MCF 10A (cell line): ENCODE measurements at regions not wholly inside any gene's neighbourhood (a gene's known extent, or its start where the extent isn't known, plus 50 kb on each side); places are given as distances from the start of the nearest gene placed in this dataset.

Experiments
- BruUV-seq: library from RNA; stranded (reverse); fragments of 400-500 nt; replicated peaks from 2 replicates; lab custom pipeline; 2021; lab: Mats Ljungman, UMichigan
- CTCF ChIA-PET: fragments of 300-600 bp; sonication (Branson Sonifier 250); formaldehyde crosslinking; extraction: SDS; loops from one replicate; lab custom pipeline; 2021; ENCODE audit warnings: antibody characterized with exemption, inconsistent platforms; lab: Yijun Ruan, JAX
- POLR2A ChIA-PET: fragments of 300-600, 350-650 bp; sonication (Branson Sonifier 250); formaldehyde crosslinking; extraction: SDS; loops from one replicate; lab custom pipeline; 2020; ENCODE audit warnings: antibody characterized with exemption, inconsistent platforms; lab: Yijun Ruan, JAX
- DNase-seq: peaks from one replicate; pipeline ENCODE4 v3.0.0-alpha.2; 2018; ENCODE audit not compliant: unreplicated experiment
- H3K27ac Mint-ChIP-seq: one replicate; pipeline ENCODE4 v1.8.0; 2022; ENCODE audit warnings: mild to moderate bottlenecking, low read depth, mixed read lengths; ENCODE audit not compliant: unreplicated experiment
- H3K27me3 Mint-ChIP-seq: one replicate; pipeline ENCODE4 v1.8.0; 2022; ENCODE audit warnings: mixed read lengths; ENCODE audit not compliant: insufficient read depth, unreplicated experiment
- H3K36me3 Mint-ChIP-seq: one replicate; pipeline ENCODE4 v1.8.0; 2022; ENCODE audit warnings: mild to moderate bottlenecking, moderate library complexity, mixed read lengths; ENCODE audit not compliant: insufficient read depth, unreplicated experiment
- H3K4me1 Mint-ChIP-seq: one replicate; pipeline ENCODE4 v1.8.0; 2022; ENCODE audit warnings: mixed read lengths; ENCODE audit not compliant: insufficient read depth, unreplicated experiment
- H3K4me3 Mint-ChIP-seq: one replicate; pipeline ENCODE4 v1.8.0; 2022; ENCODE audit warnings: mild to moderate bottlenecking, moderate library complexity, mixed read lengths; ENCODE audit not compliant: unreplicated experiment
- H3K9me3 Mint-ChIP-seq: one replicate; pipeline ENCODE4 v1.8.0; 2022; ENCODE audit warnings: mixed read lengths; ENCODE audit not compliant: unreplicated experiment
- CTCF ChIP-seq: fragments of 200-600 bp; IDR thresholded peaks from one replicate; pipeline ENCODE4 v1.8.0; 2022; ENCODE audit warnings: antibody characterized with exemption, mild to moderate bottlenecking; ENCODE audit not compliant: unreplicated experiment
- intact Hi-C: fragments of 100-400 bp; cut with micrococcal nuclease; formaldehyde crosslinking; loops from 2 replicates; pipeline ENCODE4 v1.14.1; 2022

DNA sequence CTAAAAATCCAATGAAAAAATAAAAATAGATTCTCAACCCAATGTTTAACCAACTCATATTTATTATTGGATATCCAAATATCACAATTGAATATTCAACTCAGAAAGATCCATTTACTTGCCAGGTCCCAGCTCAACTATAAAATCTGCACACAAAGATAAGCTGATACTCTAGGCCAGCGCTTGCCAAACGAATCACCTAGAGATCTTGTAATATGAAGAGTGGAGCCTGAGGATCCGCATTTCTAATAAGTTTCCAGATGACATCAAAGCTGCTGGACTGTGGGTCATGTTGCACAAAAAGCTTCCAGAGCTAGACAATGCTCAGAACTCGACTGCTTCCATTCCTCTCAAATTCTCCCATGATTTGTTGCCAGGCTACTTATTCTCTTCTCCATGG lies 51.7 kb upstream of the HSF2 start:
- intact Hi-C loops, result no loop called here
- no peak for DNase-seq
- no peaks in the 10 kb centered on the region for H3K4me1 Mint-ChIP-seq

More for the DNA sequence above, 51.7 kb upstream of the HSF2 start:
- TF ChIP-seq CTCF, result no peak
- ChIA-PET CTCF (interaction anchor here (0.6 kb wide), 2 partner anchors 955 to 1366 kb away, joined by 3 read pairs; no protein-coding TSS in a partner anchor), POLR2A (no interaction called here)
- no peaks in the 10 kb centered on the region for H3K36me3 Mint-ChIP-seq
- no peak overlapping the region for H3K27ac Mint-ChIP-seq
- no peak overlapping the region for H3K4me3 Mint-ChIP-seq
- peaks cover 95% of the 10 kb centered on the region for H3K27me3 Mint-ChIP-seq
- H3K9me3 Mint-ChIP-seq, result no peaks in the 10 kb centered on the region
- no TSS peak for BruUV-seq
